Bronchial epithelial cell (primary cell): ENCODE measurements at regions not wholly inside any gene's neighbourhood (a gene's known extent, or its start where the extent isn't known, plus 50 kb on each side); places are given as distances from the start of the nearest gene placed in this dataset.

ENCODE experiments used
- DNase-seq: peaks from one replicate; pipeline ENCODE4 v3.0.0-alpha.2; 2010; ENCODE audit warnings: low read depth
- FAIRE-seq: peaks from 2 replicates; lab custom pipeline; 2011; peaks lifted over from hg19 to GRCh38; lab: Jason Lieb, UNC
- H3K27me3 ChIP-seq: 2 replicates; pipeline ENCODE4 v1.5.1; 2011; ENCODE audit warnings: low read length; ENCODE audit not compliant: control insufficient read depth, insufficient read depth
- H3K36me3 ChIP-seq: 2 replicates; pipeline ENCODE4 v1.5.1; 2011; ENCODE audit warnings: low read length; ENCODE audit not compliant: control insufficient read depth, insufficient read depth
- H3K4me3 ChIP-seq: 2 replicates; pipeline ENCODE4 v1.5.1; 2011; ENCODE audit warnings: mild to moderate bottlenecking, low read depth, low read length, control low read depth
- CTCF ChIP-seq: IDR thresholded peaks from 2 replicates; pipeline ENCODE4 v1.5.1; 2011; ENCODE audit warnings: mild to moderate bottlenecking, moderate library complexity, low read length, control low read depth, inconsistent platforms; ENCODE audit not compliant: insufficient read depth, severe bottlenecking

GRCh38 chr6:163877877-163878639 lies 463.5 kb downstream of the QKI start:
- no peak for DNase-seq
- TF ChIP-seq CTCF, result no peak
- Histone ChIP-seq H3K4me3 (no peak overlapping the region), H3K36me3 (no peaks in the 10 kb centered on the region), H3K27me3 (no peaks in the 10 kb centered on the region)
- no peak for FAIRE-seq

GRCh38 chr6:163876391-163876790 lies 461.9 kb downstream of the QKI start:
- DNase-seq (no peak), FAIRE-seq (no peak)
- H3K36me3 ChIP-seq, result no peaks in the 10 kb centered on the region
- no peak for TF ChIP-seq CTCF
- no peaks in the 10 kb centered on the region for H3K27me3 ChIP-seq
- H3K4me3 ChIP-seq, result no peak overlapping the region

- no peak for TF ChIP-seq CTCF
- Histone ChIP-seq H3K36me3 (no peaks in the 10 kb centered on the region), H3K27me3 (no peaks in the 10 kb centered on the region), H3K4me3 (no peak overlapping the region)
- DNase-seq (no peak), FAIRE-seq (no peak)
Observed at GRCh38 chr6:163874784-163875183, 460.3 kb downstream of the QKI start.

- Histone ChIP-seq H3K4me3 (no peak overlapping the region), H3K36me3 (no peaks in the 10 kb centered on the region), H3K27me3 (no peaks in the 10 kb centered on the region)
- TF ChIP-seq CTCF, result no peak
- DNase-seq, result peak; percentile 20
- no peak for FAIRE-seq
Observed at GRCh38 chr6:163872335-163872734, 457.8 kb downstream of the QKI start.

- no peak overlapping the region for H3K4me3 ChIP-seq
- no peak for DNase-seq
- H3K27me3 ChIP-seq, result no peaks in the 10 kb centered on the region
- no peak for TF ChIP-seq CTCF
- no peaks in the 10 kb centered on the region for H3K36me3 ChIP-seq
- FAIRE-seq, result no peak
Observed at GRCh38 chr6:163871616-163872015, 457.1 kb downstream of the QKI start.
